PC-9 (cell line): ENCODE measurements at regions not wholly inside any gene's neighbourhood (a gene's known extent, or its start where the extent isn't known, plus 50 kb on each side); places are given as distances from the start of the nearest gene placed in this dataset.

Experiments
- EZH2 ChIP-seq: fragments of 200-600 bp; sonication (generic); IDR thresholded peaks from 2 replicates; pipeline ENCODE4 v1.8.0; 2017; ENCODE audit warnings: antibody characterized with exemption, low read depth
- TF ChIP-seq, protein P1 (sequence below): fragments of 200-600 bp; sonication (generic); conservative IDR thresholded peaks from 2 replicates; pipeline ENCODE4 v1.6.1; 2017; ENCODE audit warnings: mixed run types, antibody characterized with exemption, mild to moderate bottlenecking, moderate library complexity

DNA sequence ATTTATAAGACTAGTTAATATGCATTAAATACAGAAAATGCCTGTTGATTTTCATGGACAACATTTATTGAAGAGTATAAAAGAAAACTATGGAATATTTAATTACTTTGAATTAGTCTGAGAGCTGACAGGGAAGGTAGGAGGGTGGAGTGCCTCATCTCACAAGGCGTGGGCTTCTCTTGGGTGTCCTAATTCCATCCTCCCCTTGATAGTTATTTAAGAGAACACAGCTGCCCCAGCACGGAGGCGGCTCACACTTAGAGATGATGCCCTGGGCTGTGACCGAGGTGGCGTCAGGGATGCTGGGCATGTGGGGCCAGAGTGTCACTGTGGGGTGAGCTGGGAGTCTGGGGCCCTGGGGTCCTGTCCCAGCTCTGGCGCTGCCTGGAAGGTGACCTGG is 493.0 kb downstream of the PTPRU start:
- TF ChIP-seq, protein P1, sequence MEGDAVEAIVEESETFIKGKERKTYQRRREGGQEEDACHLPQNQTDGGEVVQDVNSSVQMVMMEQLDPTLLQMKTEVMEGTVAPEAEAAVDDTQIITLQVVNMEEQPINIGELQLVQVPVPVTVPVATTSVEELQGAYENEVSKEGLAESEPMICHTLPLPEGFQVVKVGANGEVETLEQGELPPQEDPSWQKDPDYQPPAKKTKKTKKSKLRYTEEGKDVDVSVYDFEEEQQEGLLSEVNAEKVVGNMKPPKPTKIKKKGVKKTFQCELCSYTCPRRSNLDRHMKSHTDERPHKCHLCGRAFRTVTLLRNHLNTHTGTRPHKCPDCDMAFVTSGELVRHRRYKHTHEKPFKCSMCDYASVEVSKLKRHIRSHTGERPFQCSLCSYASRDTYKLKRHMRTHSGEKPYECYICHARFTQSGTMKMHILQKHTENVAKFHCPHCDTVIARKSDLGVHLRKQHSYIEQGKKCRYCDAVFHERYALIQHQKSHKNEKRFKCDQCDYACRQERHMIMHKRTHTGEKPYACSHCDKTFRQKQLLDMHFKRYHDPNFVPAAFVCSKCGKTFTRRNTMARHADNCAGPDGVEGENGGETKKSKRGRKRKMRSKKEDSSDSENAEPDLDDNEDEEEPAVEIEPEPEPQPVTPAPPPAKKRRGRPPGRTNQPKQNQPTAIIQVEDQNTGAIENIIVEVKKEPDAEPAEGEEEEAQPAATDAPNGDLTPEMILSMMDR: no peak
- no peak for TF ChIP-seq EZH2
